GM12878 (cell line): ENCODE measurements at regions not wholly inside any gene's neighbourhood (a gene's known extent, or its start where the extent isn't known, plus 50 kb on each side); places are given as distances from the start of the nearest gene placed in this dataset.

ENCODE experiments used
- ATAC-seq: fragments of 200-7000 bp; cut with Tn5 transposase; 3 replicates; pipeline ENCODE4 v1.9.1; 2020; ENCODE audit warnings: mild to moderate bottlenecking, moderate library complexity
- BruUV-seq: library from RNA; stranded (reverse); fragments of 400-500 nt; replicated peaks from 2 replicates; lab custom pipeline; 2021; lab: Mats Ljungman, UMichigan
- CTCF ChIA-PET: fragments of 300-600 bp; sonication (Branson Sonifier 250); formaldehyde crosslinking; extraction: SDS; loops from one replicate; lab custom pipeline; 2021; ENCODE audit warnings: inconsistent platforms; lab: Yijun Ruan, JAX
- POLR2A ChIA-PET: fragments of 350-600 bp; formaldehyde crosslinking; extraction: SDS; loops from one replicate; lab custom pipeline; 2021; ENCODE audit warnings: inconsistent platforms; lab: Charles Lee
- RAD21 ChIA-PET: fragments of 300-600 bp; sonication (Branson Sonifier 250); formaldehyde crosslinking; loops from one replicate; lab custom pipeline; 2023; ENCODE audit warnings: antibody characterized with exemption; ENCODE audit not compliant: unreplicated experiment; lab: Charles Lee
- SMC1A ChIA-PET: fragments of 300-600 bp; sonication (Branson Sonifier 250); formaldehyde crosslinking; loops from one replicate; lab custom pipeline; 2023; ENCODE audit not compliant: unreplicated experiment, uncharacterized antibody; lab: Charles Lee
- DNase-seq: peaks from one replicate; pipeline ENCODE4 v3.0.0-alpha.2; 2011; ENCODE audit warnings: low read depth, low spot score
- FAIRE-seq: peaks from 3 replicates; lab custom pipeline; 2011; peaks lifted over from hg19 to GRCh38; lab: Jason Lieb, UNC
- H2AFZ ChIP-seq: 2 replicates; pipeline ENCODE4 v1.6.0; 2011; ENCODE audit warnings: low read depth, low read length, control low read depth; ENCODE audit not compliant: control insufficient read depth
- H3K27ac ChIP-seq: 2 replicates; pipeline ENCODE4 v1.5.1; 2011; ENCODE audit warnings: control low read depth; ENCODE audit not compliant: control insufficient read depth, insufficient read depth
- H3K27me3 ChIP-seq, 2 experiments: replicated peaks in 1 of 2; 2 replicates each; pipeline versions ENCODE4 v1.6.0 to v1.6.1; 2011; ENCODE audit warnings: low read length in 1 of 2; ENCODE audit not compliant: control insufficient read depth in 2 of 2, insufficient read depth in 2 of 2
- H3K36me3 ChIP-seq, 2 experiments: 2 replicates each; pipeline ENCODE4 v1.5.1; 2011; ENCODE audit warnings: low read length in 1 of 2; ENCODE audit not compliant: control insufficient read depth in 2 of 2, insufficient read depth in 2 of 2
- H3K4me1 ChIP-seq: 2 replicates; pipeline ENCODE4 v1.6.1; 2011; ENCODE audit warnings: mild to moderate bottlenecking, low read length, moderate library complexity, mixed read lengths; ENCODE audit not compliant: control insufficient read depth, insufficient read depth
- H3K4me2 ChIP-seq: 2 replicates; pipeline ENCODE4 v1.6.0; 2011; ENCODE audit warnings: control low read depth; ENCODE audit not compliant: control insufficient read depth, insufficient read depth
- H3K4me3 ChIP-seq: fragments of 200-600 bp; sonication (generic); 2 replicates; pipeline ENCODE4 v1.5.1; 2016
- H3K79me2 ChIP-seq: 2 replicates; pipeline ENCODE4 v1.6.0; 2011; ENCODE audit warnings: low read length; ENCODE audit not compliant: control insufficient read depth, insufficient read depth
- H3K9ac ChIP-seq: 2 replicates; pipeline ENCODE4 v1.8.0; 2011; ENCODE audit warnings: low read length, control low read depth, mixed read lengths; ENCODE audit not compliant: control insufficient read depth, insufficient read depth
- H3K9me3 ChIP-seq: replicated peaks from 3 replicates; pipeline ENCODE4 v1.5.1; 2011; ENCODE audit warnings: mild to moderate bottlenecking, low read length; ENCODE audit not compliant: control insufficient read depth, insufficient read depth
- H4K20me1 ChIP-seq: 2 replicates; pipeline ENCODE4 v1.6.0; 2011; ENCODE audit not compliant: control insufficient read depth, insufficient read depth
- BCL3 ChIP-seq: IDR thresholded peaks from 2 replicates; pipeline ENCODE4 v1.6.1; 2011; ENCODE audit warnings: borderline replicate concordance, low read depth, mild to moderate bottlenecking, moderate library complexity, low read length; ENCODE audit not compliant: insufficient read depth, poor library complexity, severe bottlenecking
- IRF5 ChIP-seq: fragments of 450-650 bp; IDR thresholded peaks from 2 replicates; pipeline ENCODE4 v1.6.1; 2017; ENCODE audit warnings: borderline replicate concordance
- NFXL1 ChIP-seq: fragments of 450-650 bp; IDR thresholded peaks from 2 replicates; pipeline ENCODE4 v1.6.1; 2017; ENCODE audit warnings: antibody characterized with exemption, mild to moderate bottlenecking, borderline replicate concordance
- PKNOX1 ChIP-seq: fragments of 450-650 bp; IDR thresholded peaks from 2 replicates; pipeline ENCODE4 v1.6.1; 2016; ENCODE audit warnings: mild to moderate bottlenecking
- PRDM15 ChIP-seq: fragments of 450-650 bp; formaldehyde crosslinking; IDR thresholded peaks from 2 replicates; pipeline ENCODE4 v1.4.0; 2020; ENCODE audit warnings: mild to moderate bottlenecking, moderate library complexity
- SPI1 ChIP-seq: IDR thresholded peaks from 2 replicates; pipeline ENCODE4 v1.6.1; 2011; ENCODE audit warnings: low read depth, mild to moderate bottlenecking, low read length, moderate library complexity, borderline replicate concordance; ENCODE audit not compliant: insufficient read depth
- STAT3 ChIP-seq: IDR thresholded peaks from 2 replicates; pipeline ENCODE4 v1.6.1; 2011; ENCODE audit warnings: low read depth, low read length, improper control_type of control experiment
- TBL1XR1 ChIP-seq: IDR thresholded peaks from 2 replicates; pipeline ENCODE4 v1.6.1; 2012; ENCODE audit warnings: low read depth, low read length, improper control_type of control experiment
- WGBS: methylation state at CpG from one replicate; pipeline ENCODE4 v1.1.6; 2016; ENCODE audit warnings: low lambda C conversion rate; ENCODE audit not compliant: insufficient replicate concordance, insufficient coverage; ENCODE audit errors: missing lambda C conversion rate; 5-methylcytosine and 5-hydroxymethylcytosine counted together
- in situ Hi-C: fragments of 300-500 bp; cut with MboI; formaldehyde crosslinking; loops from 9 replicates; pipeline ENCODE4 v1.14.3; 2018; ENCODE audit warnings: mixed read lengths
- intact Hi-C: fragments of 100-400 bp; cut with micrococcal nuclease; formaldehyde crosslinking; loops from one replicate; pipeline ENCODE4 v1.14.2; 2022; ENCODE audit not compliant: unreplicated experiment

GRCh38 chr1:209356976-209357377 lies 226.5 kb upstream of the CAMK1G start:
- SMC1A ChIA-PET = no interaction called here
- BruUV-seq = no TSS peak
- in situ Hi-C loops = no loop called here

More at GRCh38 chr1:209356976-209357377, 226.5 kb upstream of the CAMK1G start:
- intact Hi-C loops = no loop called here
- Histone ChIP-seq H3K4me2 (no peak overlapping the region), H3K9me3 (no peaks in the 10 kb centered on the region), H4K20me1 (no peaks in the 10 kb centered on the region), H3K9ac (no peak overlapping the region), H3K4me3 (no peak overlapping the region), H3K27ac (no peak overlapping the region), H2AFZ (no peak overlapping the region), H3K79me2 (no peaks in the 10 kb centered on the region), H3K4me1 (no peaks in the 10 kb centered on the region), H3K27me3 (no peaks in the 10 kb centered on the region), H3K36me3 (no peaks in the 10 kb centered on the region)
- 72% methylated on average over 6 of the region's 6 CpGs for WGBS
- TF ChIP-seq STAT3 (no peak), IRF5 (no peak), BCL3 (no peak), TBL1XR1 (no peak), PKNOX1 (no peak), PRDM15 (no peak), SPI1 (no peak), NFXL1 (no peak)
- ChIA-PET POLR2A (no interaction called here), CTCF (interaction anchor here (0.5 to 1.3 kb wide), 5 partner anchors 11 to 166 kb away, joined by 3 to 4 read pairs (median 3); no protein-coding TSS in a partner anchor), RAD21 (no interaction called here)
- ATAC-seq = no peak
- DNase-seq = no peak
- FAIRE-seq = no peak
